SKM-1 (cell line): ENCODE measurements at regions not wholly inside any gene's neighbourhood (a gene's known extent, or its start where the extent isn't known, plus 50 kb on each side); places are given as distances from the start of the nearest gene placed in this dataset.
"Not testable (repeated sequence)": the region's sequence is repeated elsewhere in the genome, so short reads cannot be mapped to it uniquely, and the experiment has no call there.

ENCODE experiments used
- DNase-seq: peaks from one replicate; lab custom pipeline; 2025; ENCODE audit not compliant: unreplicated experiment; lab: John Stamatoyannopoulos, UW

- not testable (repeated sequence) for DNase-seq
Observed at GRCh38 chr2:208921358-208921757, 502.5 kb upstream of the MAP2 start.

GRCh38 chr2:208927867-208928266 lies 496.0 kb upstream of the MAP2 start:
- no peak for DNase-seq

- no peak for DNase-seq
Observed at GRCh38 chr2:208929139-208929864, 494.5 kb upstream of the MAP2 start.

- DNase-seq: no peak
Observed at GRCh38 chr2:208929894-208930427, 493.9 kb upstream of the MAP2 start.

GRCh38 chr2:208935531-208935930 lies 488.3 kb upstream of the MAP2 start:
- no peak for DNase-seq

GRCh38 chr2:208937521-208937920 lies 486.3 kb upstream of the MAP2 start:
- DNase-seq: no peak

- no peak for DNase-seq
Observed at GRCh38 chr2:208939852-208940251, 484.0 kb upstream of the MAP2 start.

GRCh38 chr2:208945719-208946256 lies 478.1 kb upstream of the MAP2 start:
- no peak for DNase-seq

GRCh38 chr2:208948073-208948472 lies 475.8 kb upstream of the MAP2 start:
- DNase-seq: no peak

GRCh38 chr2:208970070-208970469 lies 453.8 kb upstream of the MAP2 start:
- DNase-seq: no peak

- no peak for DNase-seq
Observed at GRCh38 chr2:208977582-208977981, 446.3 kb upstream of the MAP2 start.

- DNase-seq: no peak
Observed at GRCh38 chr2:208978946-208979345, 444.9 kb upstream of the MAP2 start.

- DNase-seq: no peak
Observed at GRCh38 chr2:208980321-208980720, 443.5 kb upstream of the MAP2 start.

- no peak for DNase-seq
Observed at GRCh38 chr2:208982831-208983230, 441.0 kb upstream of the MAP2 start.

GRCh38 chr2:208983486-208983885 lies 440.4 kb upstream of the MAP2 start:
- no peak for DNase-seq

- no peak for DNase-seq
Observed at GRCh38 chr2:208984376-208985090, 439.3 kb upstream of the MAP2 start.

- DNase-seq: no peak
Observed at GRCh38 chr2:208985644-208986043, 438.2 kb upstream of the MAP2 start.

GRCh38 chr2:208990716-208991115 lies 433.1 kb upstream of the MAP2 start:
- DNase-seq: no peak

- DNase-seq: no peak
Observed at GRCh38 chr2:208999911-209000310, 423.9 kb upstream of the MAP2 start.

- no peak for DNase-seq
Observed at GRCh38 chr2:209002054-209002453, 421.8 kb upstream of the MAP2 start.

- no peak for DNase-seq
Observed at GRCh38 chr2:209005371-209005770, 418.5 kb upstream of the MAP2 start.

GRCh38 chr2:209008636-209009287 lies 415.1 kb upstream of the MAP2 start:
- DNase-seq: no peak
